ENCODE measurements at regions not wholly inside any gene's neighbourhood (a gene's known extent, or its start where the extent isn't known, plus 50 kb on each side); places are given as distances from the start of the nearest gene placed in this dataset.

GRCh38 chr12:131617179-131617578, 93.7 kb upstream of the SFSWAP start:
- FAIRE-seq, result no peak
- TF ChIP-seq POLR2G (IDR thresholded peaks at IDR 0.05; ENCODE audit: low read depth, low read length) (peak; percentile 66), ZNF511 (CRISPR knock-in tag; IDR thresholded peaks at IDR 0.05) (no peak)
- Histone ChIP-seq H3K27me3 (ENCODE audit: control insufficient read depth in 2 of 2, insufficient read depth in 2 of 2, low read length in 2 of 2) (peaks cover 48 to 63% of the 10 kb centered on the region in 2 experiments), H3K9ac (ENCODE audit: insufficient read depth in 1 of 2, low read depth in 2 of 2, low read length in 2 of 2) (no peak overlapping the region), H3K79me2 (ENCODE audit: control insufficient read depth, insufficient read depth, low read length) (no peaks in the 10 kb centered on the region), H3K4me1 (replicated peaks in 1 of 2; ENCODE audit: control insufficient read depth in 2 of 2, insufficient read depth in 2 of 2, low read length in 2 of 2) (peaks cover 6 to 50% of the 10 kb centered on the region in 2 experiments; a peak in 4 of 5 replicates), H3K36me3 (ENCODE audit: control insufficient read depth, insufficient read depth, low read length) (no peaks in the 10 kb centered on the region), H3K9me1 (ENCODE audit: control insufficient read depth, insufficient read depth, low read length) (peaks cover 2% of the 10 kb centered on the region), H2AFZ (ENCODE audit: low read depth, low read length) (no peak overlapping the region), H3K9me3 (replicated peaks; ENCODE audit: control insufficient read depth, insufficient read depth, low read depth, low read length) (no peaks in the 10 kb centered on the region; the same call in 1 of the 2 replicates), H3K4me3 (no peak overlapping the region), H3K4me2 (ENCODE audit: insufficient read depth, low read length) (no peak overlapping the region), H3K27ac (ENCODE audit: extremely low read depth, low read depth, low read length) (no peak overlapping the region), H4K20me1 (replicated peaks; ENCODE audit: control insufficient read depth, insufficient read depth, low read length) (peaks cover 6% of the 10 kb centered on the region; the same call in 1 of the 2 replicates)
- POLR2A ChIA-PET, result no interaction called here
- no peak for ATAC-seq
- in situ Hi-C loops (cut with MboI) (no loop called here), intact Hi-C loops (cut with micrococcal nuclease) (loop anchor here (5.0 kb wide), 1 partner anchor 215 kb away; no protein-coding TSS in a partner anchor)
- 7% methylated on average over 8 of the region's 15 CpGs for WGBS (ENCODE audit: insufficient coverage, low coverage, missing lambda C conversion rate)
- BruUV-seq (replicated peaks), result no TSS peak
- no peak for DNase-seq (ENCODE audit: extremely low read depth in 1 of 4, low spot score in 3 of 4)
- CTCF ChIA-PET (ENCODE audit: low intra/inter-chr PET ratio), result no interaction called here

DNA sequence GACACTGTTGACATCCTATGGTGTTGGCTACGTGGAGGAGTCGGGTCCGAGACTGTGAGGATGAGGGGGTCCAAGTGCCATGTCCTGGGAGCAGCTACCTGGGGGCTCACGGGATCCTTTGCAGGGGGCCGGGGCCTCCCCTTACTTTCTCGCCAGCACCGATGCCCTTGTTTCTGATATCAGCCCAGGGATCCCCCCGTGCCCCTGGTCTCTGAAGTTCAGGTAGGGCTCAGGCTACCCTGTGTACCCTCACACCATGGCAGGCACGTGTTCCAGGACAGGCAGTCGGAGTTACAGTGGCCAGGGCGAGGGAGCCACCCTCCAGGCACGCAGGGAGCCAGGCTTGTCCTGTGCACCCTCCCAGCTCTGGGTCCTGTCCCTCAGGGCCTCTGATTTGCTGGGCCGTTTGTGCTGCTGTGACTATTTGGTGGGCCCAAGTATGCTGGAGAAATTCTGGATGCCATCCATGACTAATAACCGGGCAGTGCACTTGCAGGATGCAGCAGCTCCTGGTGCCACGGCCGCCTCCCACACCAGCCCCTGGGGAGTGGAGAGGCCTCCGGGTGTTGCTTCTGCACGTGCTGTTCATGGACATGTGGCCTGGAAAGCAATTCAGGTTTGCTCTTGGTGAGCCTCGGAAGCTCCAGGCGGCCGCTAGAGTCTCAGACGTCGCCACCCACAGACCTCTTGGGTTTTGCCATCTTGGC, 93.1 kb upstream of the SFSWAP start:
- DNase-seq (ENCODE audit: extremely low read depth in 1 of 4, low spot score in 3 of 4) (no peak), FAIRE-seq (no peak), ATAC-seq (no peak)
- Histone ChIP-seq H3K4me3 (no peak overlapping the region), H4K20me1 (replicated peaks; ENCODE audit: control insufficient read depth, insufficient read depth, low read length) (peaks cover 6% of the 10 kb centered on the region; the same call in 1 of the 2 replicates), H3K9ac (ENCODE audit: insufficient read depth in 1 of 2, low read depth in 2 of 2, low read length in 2 of 2) (no peak overlapping the region; a peak in 1 of 4 replicates), H3K9me1 (ENCODE audit: control insufficient read depth, insufficient read depth, low read length) (peaks cover 2% of the 10 kb centered on the region), H2AFZ (ENCODE audit: low read depth, low read length) (no peak overlapping the region), H3K79me2 (ENCODE audit: control insufficient read depth, insufficient read depth, low read length) (no peaks in the 10 kb centered on the region), H3K9me3 (replicated peaks; ENCODE audit: control insufficient read depth, insufficient read depth, low read depth, low read length) (no peaks in the 10 kb centered on the region; the same call in 1 of the 2 replicates), H3K36me3 (ENCODE audit: control insufficient read depth, insufficient read depth, low read length) (no peaks in the 10 kb centered on the region), H3K4me2 (ENCODE audit: insufficient read depth, low read length) (no peak overlapping the region), H3K27ac (ENCODE audit: extremely low read depth, low read depth, low read length) (no peak overlapping the region), H3K27me3 (ENCODE audit: control insufficient read depth in 2 of 2, insufficient read depth in 2 of 2, low read length in 2 of 2) (peaks cover 48 to 59% of the 10 kb centered on the region in 2 experiments), H3K4me1 (replicated peaks in 1 of 2; ENCODE audit: control insufficient read depth in 2 of 2, insufficient read depth in 2 of 2, low read length in 2 of 2) (peaks cover 6 to 52% of the 10 kb centered on the region in 2 experiments; a peak in 4 of 5 replicates)
- in situ Hi-C loops (cut with MboI), result no loop called here
- CTCF ChIA-PET (ENCODE audit: low intra/inter-chr PET ratio), result no interaction called here
- POLR2A ChIA-PET, result no interaction called here
- intact Hi-C loops (cut with micrococcal nuclease), result loop anchor here (5.0 kb wide), 1 partner anchor 215 kb away; no protein-coding TSS in a partner anchor
- WGBS (ENCODE audit: insufficient coverage, low coverage, missing lambda C conversion rate), result 8% methylated on average over 21 of the region's 23 CpGs
- no TSS peak for BruUV-seq (replicated peaks)
- TF ChIP-seq TFAP4 (CRISPR knock-in tag; IDR thresholded peaks at IDR 0.05; ENCODE audit: borderline replicate concordance) (0 out of 2 replicates have a peak, but pooled peaks have one; percentile 1), EHMT2 (IDR thresholded peaks at IDR 0.05) (no peak), POLR2G (IDR thresholded peaks at IDR 0.05; ENCODE audit: low read depth, low read length) (peak; percentile 70)
